CD14-positive monocyte (primary cell): ENCODE measurements at regions not wholly inside any gene's neighbourhood (a gene's known extent, or its start where the extent isn't known, plus 50 kb on each side); places are given as distances from the start of the nearest gene placed in this dataset.

Experiments
- DNase-seq, 3 donors: peaks; one replicate each; pipeline ENCODE4 v3.0.0-alpha.2; 2011 to 2022
- H2AFZ ChIP-seq: 2 replicates; pipeline ENCODE4 v1.6.0; 2012; ENCODE audit warnings: mild to moderate bottlenecking, low read depth, low read length, inconsistent platforms; ENCODE audit not compliant: insufficient read depth, poor library complexity, severe bottlenecking
- H3K27ac ChIP-seq, 2 donors: 1 replicate in 1 of 2; 2 replicates in 1 of 2; pipeline ENCODE4 v1.5.1; 2012 to 2013; ENCODE audit warnings: low read length in 2 of 2, control low read depth in 1 of 2, inconsistent platforms in 1 of 2, low read depth in 1 of 2, mild to moderate bottlenecking in 1 of 2
- H3K27me3 ChIP-seq, 2 donors: one replicate each; pipeline versions ENCODE4 v1.6.0 to v1.6.1; 2011 to 2013; ENCODE audit warnings: low read length in 2 of 2; ENCODE audit not compliant: control insufficient read depth in 2 of 2, insufficient read depth in 2 of 2
- H3K36me3 ChIP-seq, 2 donors: replicated peaks in 1 of 2; 1 replicate in 1 of 2; 2 replicates in 1 of 2; pipeline versions ENCODE4 v1.5.1 to v1.6.1; 2012 to 2013; ENCODE audit warnings: low read length in 2 of 2, control low read depth in 1 of 2, inconsistent platforms in 1 of 2, mild to moderate bottlenecking in 1 of 2; ENCODE audit not compliant: insufficient read depth in 2 of 2, control insufficient read depth in 1 of 2
- H3K4me1 ChIP-seq, 2 donors: 1 replicate in 1 of 2; 2 replicates in 1 of 2; pipeline versions ENCODE4 v1.5.1 to v1.6.1; 2012 to 2013; ENCODE audit warnings: low read length in 2 of 2, control low read depth in 1 of 2, inconsistent platforms in 1 of 2, mild to moderate bottlenecking in 1 of 2, moderate library complexity in 1 of 2; ENCODE audit not compliant: insufficient read depth in 2 of 2, control insufficient read depth in 1 of 2
- H3K4me2 ChIP-seq: replicated peaks from 2 replicates; pipeline ENCODE3; 2012; ENCODE audit warnings: low read length, moderate library complexity, mild to moderate bottlenecking; ENCODE audit not compliant: poor library complexity, severe bottlenecking; ENCODE audit errors: extremely low read depth
- H3K4me3 ChIP-seq, 3 experiments: fragments of 200-600 bp in 1 of 3; sonication (generic) in 1 of 3; replicated peaks in 1 of 3; 1 replicate in 2 of 3; 2 replicates in 1 of 3; pipeline ENCODE4 v1.5.1; 2011 to 2013; ENCODE audit warnings: low read length in 3 of 3, mild to moderate bottlenecking in 3 of 3, control low read depth in 2 of 3, low read depth in 2 of 3, inconsistent platforms in 1 of 3, moderate library complexity in 1 of 3
- H3K79me2 ChIP-seq: 2 replicates; pipeline ENCODE4 v1.6.0; 2012; ENCODE audit warnings: mild to moderate bottlenecking, control low read depth, inconsistent platforms, low read length, moderate library complexity; ENCODE audit not compliant: insufficient read depth
- H3K9ac ChIP-seq: 2 replicates; pipeline ENCODE4 v1.6.0; 2017; ENCODE audit warnings: low read length, mild to moderate bottlenecking; ENCODE audit not compliant: insufficient read depth, poor library complexity, severe bottlenecking
- H3K9me3 ChIP-seq, 2 donors: replicated peaks in 1 of 2; 1 replicate in 1 of 2; 2 replicates in 1 of 2; pipeline versions ENCODE4 v1.5.1 to v1.6.1; 2012 to 2013; ENCODE audit warnings: low read length in 2 of 2, control low read depth in 1 of 2; ENCODE audit not compliant: control insufficient read depth in 1 of 2, insufficient read depth in 1 of 2
- H4K20me1 ChIP-seq: 2 replicates; pipeline ENCODE4 v1.6.0; 2012; ENCODE audit warnings: mild to moderate bottlenecking, low read length, control low read depth, moderate library complexity; ENCODE audit not compliant: insufficient read depth
- H3K27ac Mint-ChIP-seq, 7 donors: one replicate each; pipeline ENCODE4 v1.8.0; 2020; ENCODE audit warnings: mild to moderate bottlenecking in 7 of 7, mixed read lengths in 7 of 7, moderate library complexity in 6 of 7, inconsistent platforms in 2 of 7
- H3K27me3 Mint-ChIP-seq, 3 donors: one replicate each; pipeline ENCODE4 v1.8.0; 2021 to 2022; ENCODE audit warnings: low read depth in 3 of 3, mild to moderate bottlenecking in 3 of 3, mixed read lengths in 3 of 3, moderate library complexity in 3 of 3, inconsistent platforms in 1 of 3
- H3K36me3 Mint-ChIP-seq, 2 donors: one replicate each; pipeline ENCODE4 v1.8.0; 2020; ENCODE audit warnings: mixed read lengths in 2 of 2, inconsistent platforms in 1 of 2, mild to moderate bottlenecking in 1 of 2
- H3K4me1 Mint-ChIP-seq: one replicate; pipeline ENCODE4 v1.8.0; 2020; ENCODE audit warnings: mild to moderate bottlenecking, mixed read lengths
- H3K4me3 Mint-ChIP-seq, 2 donors: one replicate each; pipeline ENCODE4 v1.8.0; 2020; ENCODE audit warnings: mild to moderate bottlenecking in 2 of 2, mixed read lengths in 2 of 2, moderate library complexity in 1 of 2
- H3K9me3 Mint-ChIP-seq, 7 donors: one replicate each; pipeline ENCODE4 v1.8.0; 2020 to 2022; ENCODE audit warnings: mixed read lengths in 7 of 7, mild to moderate bottlenecking in 6 of 7, moderate library complexity in 6 of 7, inconsistent platforms in 2 of 7
- CTCF ChIP-seq: fragments of 200-600 bp; IDR thresholded peaks from one replicate; pipeline ENCODE4 v1.8.0; 2022; ENCODE audit warnings: antibody characterized with exemption, mild to moderate bottlenecking
- WGBS: methylation state at CpG from one replicate; pipeline ENCODE4 v1.1.5; 2013; ENCODE audit warnings: missing lambda C conversion rate; ENCODE audit not compliant: insufficient coverage; 5-methylcytosine and 5-hydroxymethylcytosine counted together
- intact Hi-C, 2 donors: fragments of 100-400 bp; cut with micrococcal nuclease; formaldehyde crosslinking; loops; one replicate each; pipeline versions ENCODE4 v1.15.0 to v1.15.1; 2023

GRCh38 chr1:229867726-229868125, 199.3 kb upstream of the GALNT2 start:
- H3K9me3 Mint-ChIP-seq, result no peaks in the 10 kb centered on the region
- no peak overlapping the region for H3K27ac Mint-ChIP-seq
- no peaks in the 10 kb centered on the region for H3K4me1 ChIP-seq
- no peak overlapping the region for H2AFZ ChIP-seq
- no peak overlapping the region for H3K4me3 ChIP-seq
- no peak for TF ChIP-seq CTCF
- H3K9me3 ChIP-seq, result no peaks in the 10 kb centered on the region
- peaks cover 2 to 4% (median 3%) of the 10 kb centered on the region in 3 donors for H3K27me3 Mint-ChIP-seq
- no peak overlapping the region for H3K4me2 ChIP-seq
- intact Hi-C loops, result no loop called here
- H4K20me1 ChIP-seq, result no peaks in the 10 kb centered on the region
- no peaks in the 10 kb centered on the region for H3K27me3 ChIP-seq
- no peak for DNase-seq
- no peak overlapping the region for H3K4me3 Mint-ChIP-seq
- no peak overlapping the region for H3K27ac ChIP-seq
- no peaks in the 10 kb centered on the region for H3K36me3 ChIP-seq
- H3K36me3 Mint-ChIP-seq, result no peaks in the 10 kb centered on the region
- no peaks in the 10 kb centered on the region for H3K79me2 ChIP-seq
- H3K9ac ChIP-seq, result no peak overlapping the region
- 93% methylated on average over 3 of the region's 3 CpGs for WGBS
- no peaks in the 10 kb centered on the region for H3K4me1 Mint-ChIP-seq

GRCh38 chr1:229869240-229869639, 197.8 kb upstream of the GALNT2 start:
- H3K9me3 ChIP-seq, result no peaks in the 10 kb centered on the region
- WGBS, result 90% methylated on average over 1 of the region's 1 CpG

More at GRCh38 chr1:229869240-229869639, 197.8 kb upstream of the GALNT2 start:
- Histone ChIP-seq H2AFZ (no peak overlapping the region), H4K20me1 (no peaks in the 10 kb centered on the region), H3K4me2 (no peak overlapping the region), H3K4me3 (no peak overlapping the region), H3K36me3 (no peaks in the 10 kb centered on the region), H3K27ac (no peak overlapping the region), H3K4me1 (no peaks in the 10 kb centered on the region), H3K9ac (no peak overlapping the region), H3K27me3 (no peaks in the 10 kb centered on the region), H3K79me2 (no peaks in the 10 kb centered on the region)
- Mint-ChIP-seq H3K9me3 (no peaks in the 10 kb centered on the region), H3K27ac (no peak overlapping the region), H3K27me3 (peaks cover 2 to 4% (median 3%) of the 10 kb centered on the region in 3 donors), H3K4me1 (no peaks in the 10 kb centered on the region), H3K36me3 (no peaks in the 10 kb centered on the region), H3K4me3 (no peak overlapping the region)
- intact Hi-C loops, result no loop called here
- no peak for DNase-seq
- no peak for TF ChIP-seq CTCF
